ENCODE measurements at regions not wholly inside any gene's neighbourhood (a gene's known extent, or its start where the extent isn't known, plus 50 kb on each side); places are given as distances from the start of the nearest gene placed in this dataset.

- peak; percentile 22 for TF ChIP-seq MAX (IDR thresholded peaks at IDR 0.05)
- TF ChIP-seq RXRA (IDR thresholded peaks at IDR 0.05), result peak in 1 of 2 donors; percentile 62
Observed at GRCh38 chr5:125584140-125584520, 837.7 kb upstream of the ZNF608 start (continued).

GRCh38 chr5:125587631-125588030 lies 835.6 kb upstream of the GRAMD2B start:
- H3K27ac ChIP-seq (ENCODE audit: low read depth in 1 of 2, low read length in 2 of 2), result no peak overlapping the region
- peaks cover 0 to 11% (median 3%) of the 10 kb centered on the region in 4 donors for H3K4me1 ChIP-seq (ENCODE audit: control insufficient read depth in 4 of 4, insufficient read depth in 4 of 4, low read length in 3 of 4)
- no peaks in the 10 kb centered on the region for H3K36me3 ChIP-seq (ENCODE audit: control insufficient read depth in 4 of 4, insufficient read depth in 3 of 4, low read depth in 1 of 4, low read length in 3 of 4)
- no peak overlapping the region for H3K9ac ChIP-seq (ENCODE audit: low read depth in 1 of 2, low read length in 2 of 2)
- WGBS, result 99% methylated on average over 1 of the region's 1 CpG
- H3K9me3 ChIP-seq (ENCODE audit: control insufficient read depth in 4 of 4, low read length in 3 of 4), result no peaks in the 10 kb centered on the region
- no peak for DNase-seq (ENCODE audit: low spot score)
- no peak overlapping the region for H3K4me3 ChIP-seq (ENCODE audit: low read depth in 1 of 3, low read length in 3 of 3)
- H3K27me3 ChIP-seq (ENCODE audit: control insufficient read depth in 4 of 4, insufficient read depth in 4 of 4, low read length in 3 of 4), result no peaks in the 10 kb centered on the region
- TF ChIP-seq HNF4G (IDR thresholded peaks at IDR 0.05), result no peak
- TF ChIP-seq NR2F2 (IDR thresholded peaks at IDR 0.05), result no peak
- no peak for TF ChIP-seq EGR1 (IDR thresholded peaks at IDR 0.05; ENCODE audit: low read depth in 2 of 2)
- TF ChIP-seq GABPA (IDR thresholded peaks at IDR 0.05 in 1 of 2, conservative IDR thresholded peaks at IDR 0.05 in 1 of 2), result no peak
- no peak for TF ChIP-seq RAD21 (IDR thresholded peaks at IDR 0.05)
- no peak for TF ChIP-seq YY1 (IDR thresholded peaks at IDR 0.05)
- no peak for TF ChIP-seq FOXA1 (IDR thresholded peaks at IDR 0.05)
- TF ChIP-seq FOXA2 (IDR thresholded peaks at IDR 0.05), result no peak
- TF ChIP-seq CTCF (IDR thresholded peaks at IDR 0.05; ENCODE audit: low read depth, low read length, missing input control), result no peak
- no peak for TF ChIP-seq ZBTB33 (IDR thresholded peaks at IDR 0.05)
- TF ChIP-seq ATF3 (IDR thresholded peaks at IDR 0.05), result no peak
- TF ChIP-seq RXRA (IDR thresholded peaks at IDR 0.05), result no peak

GRCh38 chr5:125592856-125593255 lies 830.4 kb upstream of the GRAMD2B start:
- no peaks in the 10 kb centered on the region for H3K9me3 ChIP-seq (ENCODE audit: control insufficient read depth in 4 of 4, low read length in 3 of 4)

More at GRCh38 chr5:125592856-125593255, 830.4 kb upstream of the GRAMD2B start:
- no peaks in the 10 kb centered on the region for H3K36me3 ChIP-seq (ENCODE audit: control insufficient read depth in 4 of 4, insufficient read depth in 3 of 4, low read depth in 1 of 4, low read length in 3 of 4)
- no peaks in the 10 kb centered on the region for H3K4me1 ChIP-seq (ENCODE audit: control insufficient read depth in 4 of 4, insufficient read depth in 4 of 4, low read length in 3 of 4)
- no peak overlapping the region for H3K9ac ChIP-seq (ENCODE audit: low read depth in 1 of 2, low read length in 2 of 2)
- H3K27me3 ChIP-seq (ENCODE audit: control insufficient read depth in 4 of 4, insufficient read depth in 4 of 4, low read length in 3 of 4), result no peaks in the 10 kb centered on the region
- TF ChIP-seq CTCF (IDR thresholded peaks at IDR 0.05; ENCODE audit: low read depth, low read length, missing input control), result no peak
- TF ChIP-seq ATF3 (IDR thresholded peaks at IDR 0.05), result no peak
- no peak for TF ChIP-seq FOXA1 (IDR thresholded peaks at IDR 0.05)
- no peak for TF ChIP-seq RAD21 (IDR thresholded peaks at IDR 0.05)
- TF ChIP-seq SP1 (IDR thresholded peaks at IDR 0.05), result no peak
- TF ChIP-seq ZBTB33 (IDR thresholded peaks at IDR 0.05), result no peak
- TF ChIP-seq HNF4G (IDR thresholded peaks at IDR 0.05), result no peak
- TF ChIP-seq FOXA2 (IDR thresholded peaks at IDR 0.05), result no peak
- no peak for TF ChIP-seq NR2F2 (IDR thresholded peaks at IDR 0.05)
- WGBS, result 75% methylated on average over 3 of the region's 3 CpGs
- no peak overlapping the region for H3K27ac ChIP-seq (ENCODE audit: low read depth in 1 of 2, low read length in 2 of 2)
- no peak for DNase-seq (ENCODE audit: low spot score)
- no peak overlapping the region for H3K4me3 ChIP-seq (ENCODE audit: low read depth in 1 of 3, low read length in 3 of 3)

Data from liver (tissue), 8 donors.